GM21825 (cell line): ENCODE measurements at regions not wholly inside any gene's neighbourhood (a gene's known extent, or its start where the extent isn't known, plus 50 kb on each side); places are given as distances from the start of the nearest gene placed in this dataset.
"Not testable (repeated sequence)": the region's sequence is repeated elsewhere in the genome, so short reads cannot be mapped to it uniquely, and the experiment has no call there.

Experiments
- ATAC-seq: cut with Tn5 transposase; IDR thresholded peaks from one replicate; pipeline ENCODE4 v1.9.1; 2021; ENCODE audit warnings: mild to moderate bottlenecking, moderate library complexity; ENCODE audit not compliant: unreplicated experiment

DNA sequence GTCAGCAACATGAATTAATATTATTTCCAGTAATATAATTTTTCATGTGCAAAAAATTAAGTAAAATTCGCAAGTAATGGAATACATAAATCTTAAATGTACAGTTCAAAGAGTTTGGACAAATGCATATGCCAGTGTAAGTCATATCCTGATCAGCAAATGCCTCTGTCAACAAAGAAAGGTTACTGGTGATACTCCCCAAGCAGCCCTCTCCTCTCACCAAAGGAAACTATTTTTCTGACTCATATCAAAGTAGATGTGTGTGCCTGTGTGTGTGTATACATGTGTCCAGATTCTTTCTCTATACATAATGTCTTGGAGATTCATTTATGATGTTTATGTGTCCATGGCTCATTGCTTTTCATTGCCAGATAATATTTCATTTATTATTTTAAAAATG is 1035.0 kb downstream of the SLC16A7 start:
- no peak for ATAC-seq

DNA sequence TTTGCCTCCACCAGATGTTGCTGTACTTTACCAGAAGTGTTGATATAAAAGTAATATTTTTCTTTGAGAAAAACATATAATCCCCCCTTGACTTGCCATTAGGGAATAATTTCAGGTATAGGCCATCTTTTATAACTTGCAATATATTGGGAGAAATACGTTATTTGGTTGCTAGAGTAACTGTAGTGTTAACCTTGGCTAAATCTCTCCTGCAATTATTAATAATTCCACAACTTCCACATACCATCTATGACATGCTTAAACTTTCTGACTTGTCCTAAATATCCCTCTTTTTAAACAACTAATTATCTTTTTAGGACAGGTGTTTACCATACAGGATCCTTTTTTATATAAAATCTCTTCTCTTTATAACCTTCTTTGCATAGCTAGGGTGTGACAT is 1048.2 kb downstream of the SLC16A7 start:
- ATAC-seq = no peak

GRCh38 chr12:60666895-60667294 is 1071.1 kb downstream of the SLC16A7 start:
- ATAC-seq = no peak

- ATAC-seq = no peak
Measured at GRCh38 chr12:60672949-60673348, 1077.1 kb downstream of the SLC16A7 start.

GRCh38 chr12:60684988-60685655 is 1089.3 kb downstream of the SLC16A7 start:
- no peak for ATAC-seq

DNA sequence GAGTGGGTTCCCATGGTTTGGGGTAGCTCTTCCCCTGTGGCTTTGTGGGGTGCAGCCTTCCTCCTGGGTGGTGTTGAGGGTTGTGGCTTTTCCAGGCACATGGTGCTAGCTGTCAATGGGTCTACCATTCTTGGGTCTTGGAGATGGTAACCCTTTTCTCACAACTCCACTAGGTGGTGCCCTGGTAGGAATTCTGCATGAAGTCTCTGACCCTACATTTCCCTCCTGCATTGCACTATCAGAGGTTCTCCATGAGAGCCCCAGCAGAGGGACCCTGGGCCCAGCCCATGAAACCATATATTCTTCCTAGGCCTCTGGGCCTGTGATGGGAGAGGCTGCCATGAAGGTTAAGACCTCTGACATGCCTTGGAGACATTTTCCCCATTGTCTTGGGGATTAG is 1093.3 kb downstream of the SLC16A7 start:
- no peak for ATAC-seq

- ATAC-seq = no peak
Measured at GRCh38 chr12:60693019-60693626, 1097.3 kb downstream of the SLC16A7 start.

DNA sequence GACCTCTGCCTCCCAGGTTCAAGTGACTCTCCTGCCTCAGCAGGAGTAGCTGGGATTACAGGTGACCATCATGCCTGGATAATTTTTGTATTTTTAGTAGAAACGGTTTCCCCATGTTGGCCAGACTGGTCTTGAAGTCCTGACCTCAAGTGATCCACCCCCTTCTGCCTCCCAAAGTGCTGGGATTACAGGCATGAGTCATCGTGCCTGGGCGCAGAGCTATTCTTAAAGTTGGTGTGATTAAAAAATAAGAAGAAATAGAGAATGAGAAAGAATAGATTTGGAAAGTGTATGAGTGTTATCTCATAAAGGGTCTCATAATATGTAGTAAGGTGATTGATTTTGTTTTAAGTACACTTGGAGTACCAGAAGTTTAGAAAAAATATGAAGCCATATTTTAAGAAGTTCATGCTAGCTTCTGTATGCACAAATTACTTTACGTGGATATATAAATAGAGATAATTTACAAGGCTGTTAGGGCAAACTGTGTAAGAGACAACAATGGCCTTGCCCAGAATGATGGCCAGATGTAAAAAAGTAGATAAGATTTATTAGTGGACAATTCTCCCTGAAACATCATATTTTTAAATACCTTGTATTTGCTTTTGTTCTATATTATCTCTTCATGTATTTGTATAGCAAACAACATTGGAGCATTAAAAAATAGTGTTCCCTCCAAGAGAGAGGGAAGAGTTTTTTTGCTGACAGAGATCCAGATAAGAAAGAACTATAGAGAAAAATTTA is 1108.5 kb downstream of the SLC16A7 start:
- ATAC-seq = no peak

- no peak for ATAC-seq
Measured at GRCh38 chr12:60710246-60710645, 1114.4 kb downstream of the SLC16A7 start.

DNA sequence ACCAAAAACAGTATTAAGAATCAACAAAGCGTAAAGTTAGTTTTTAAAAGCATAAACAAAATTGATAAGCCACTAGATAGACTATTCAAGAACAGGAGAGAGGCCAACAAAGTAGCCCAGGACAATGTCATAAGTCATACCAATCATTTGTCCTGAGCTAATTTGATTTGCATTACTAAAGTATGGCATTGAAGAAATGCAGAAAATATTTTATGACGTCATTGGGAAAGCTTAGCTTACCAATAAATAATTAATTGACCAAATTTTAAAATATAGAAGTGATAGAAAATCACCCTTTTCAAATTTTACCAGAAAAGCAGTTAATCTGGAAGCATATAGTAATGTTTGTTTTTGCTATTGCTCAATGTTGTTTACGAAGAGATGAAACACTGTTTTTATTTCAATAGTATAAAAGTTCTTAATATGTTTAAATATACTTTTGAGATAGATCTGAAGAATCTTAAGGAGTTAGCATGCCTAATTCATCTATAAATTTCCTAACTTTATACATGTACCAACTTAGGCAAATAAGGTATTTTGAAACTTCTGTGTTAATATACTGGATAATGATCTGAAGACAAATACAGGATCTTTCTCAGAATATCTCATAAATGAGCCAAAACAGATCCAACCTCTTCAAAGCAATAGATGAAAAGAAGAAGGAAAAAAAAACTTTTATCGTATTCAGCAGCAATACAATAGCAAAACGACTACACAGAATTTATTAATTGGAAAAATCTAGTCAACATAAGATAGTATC is 1118.5 kb downstream of the SLC16A7 start:
- no peak for ATAC-seq

DNA sequence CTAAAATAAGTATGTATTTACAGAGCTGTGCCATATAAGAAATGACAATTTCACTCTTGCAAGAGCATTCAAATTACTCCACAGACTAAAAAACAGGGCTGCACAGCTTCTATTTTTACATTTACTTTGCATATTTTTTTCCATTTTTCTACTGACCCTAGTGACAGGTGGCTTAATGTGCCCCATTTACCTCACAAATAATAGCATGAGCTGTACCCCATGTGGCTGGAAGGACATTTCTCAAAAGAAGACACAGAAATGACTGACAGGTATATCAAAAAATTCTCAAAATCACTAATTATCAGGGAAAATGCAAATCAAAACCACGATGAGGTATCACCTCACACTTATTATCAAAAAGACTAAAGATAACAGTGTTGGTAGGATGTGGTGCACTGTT is 1128.6 kb downstream of the SLC16A7 start:
- ATAC-seq = no peak

- no peak for ATAC-seq
Measured at GRCh38 chr12:60724984-60725383, 1129.2 kb downstream of the SLC16A7 start.

- ATAC-seq = no peak
Measured at GRCh38 chr12:60752589-60752988, 1156.8 kb downstream of the SLC16A7 start.

DNA sequence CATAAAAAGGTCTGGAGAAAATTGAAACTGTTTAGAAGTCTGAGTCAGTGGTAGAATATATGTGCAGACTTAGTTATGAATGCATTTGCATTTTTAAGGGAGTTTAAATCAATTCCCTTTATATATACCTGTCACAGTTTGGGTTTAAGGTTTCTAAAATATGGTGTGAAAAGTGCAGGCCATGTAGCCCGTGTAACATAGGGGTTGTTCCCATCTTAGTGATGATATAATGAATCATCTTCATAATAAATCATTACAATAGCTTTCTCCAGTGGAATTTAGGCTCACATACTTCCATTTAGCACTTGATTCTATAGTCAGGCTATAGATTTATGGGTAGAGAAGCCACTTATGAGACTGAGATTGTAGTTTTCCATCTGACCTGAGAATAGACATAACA is 1162.4 kb downstream of the SLC16A7 start:
- no peak for ATAC-seq

DNA sequence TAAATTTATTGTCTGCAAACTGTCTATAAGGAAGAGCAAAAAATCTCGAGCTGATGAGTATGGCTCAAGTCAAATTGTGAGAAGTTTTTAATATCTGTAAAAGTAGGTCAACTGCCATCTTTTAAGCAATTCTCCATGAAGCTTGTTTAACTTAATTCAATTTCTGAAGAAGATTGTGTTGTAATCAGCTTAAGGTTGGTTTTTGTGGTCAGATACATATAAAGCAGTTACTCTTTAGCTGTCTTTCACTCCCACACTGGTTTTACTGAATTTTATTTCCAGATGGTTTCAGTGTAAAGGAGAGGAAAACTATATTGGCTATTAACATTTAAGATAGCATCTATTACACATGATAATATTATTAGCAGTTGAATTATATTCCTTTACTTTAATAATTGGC is 1165.1 kb downstream of the SLC16A7 start:
- no peak for ATAC-seq

DNA sequence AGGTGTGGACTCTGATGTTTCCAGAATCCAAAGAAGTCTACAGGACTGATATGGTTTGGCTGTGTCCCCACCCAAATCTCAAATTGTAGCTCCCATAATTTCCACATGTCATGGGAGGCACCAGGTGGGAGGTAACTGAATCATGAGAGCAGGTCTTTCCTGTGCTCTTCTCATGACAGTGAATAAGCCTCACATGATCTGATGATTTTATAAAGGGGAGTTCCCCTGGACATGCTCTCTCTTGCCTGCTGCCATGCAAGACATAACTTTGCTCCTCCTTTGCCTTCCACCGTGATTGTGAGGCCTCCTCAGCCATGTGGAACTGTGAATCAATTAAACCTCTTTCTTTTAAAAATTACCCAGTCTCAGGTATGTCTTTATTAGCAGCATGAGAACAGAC is 1205.3 kb downstream of the SLC16A7 start:
- not testable (repeated sequence) for ATAC-seq

- ATAC-seq = no peak
Measured at GRCh38 chr12:60803147-60803546, 1207.3 kb downstream of the SLC16A7 start.

DNA sequence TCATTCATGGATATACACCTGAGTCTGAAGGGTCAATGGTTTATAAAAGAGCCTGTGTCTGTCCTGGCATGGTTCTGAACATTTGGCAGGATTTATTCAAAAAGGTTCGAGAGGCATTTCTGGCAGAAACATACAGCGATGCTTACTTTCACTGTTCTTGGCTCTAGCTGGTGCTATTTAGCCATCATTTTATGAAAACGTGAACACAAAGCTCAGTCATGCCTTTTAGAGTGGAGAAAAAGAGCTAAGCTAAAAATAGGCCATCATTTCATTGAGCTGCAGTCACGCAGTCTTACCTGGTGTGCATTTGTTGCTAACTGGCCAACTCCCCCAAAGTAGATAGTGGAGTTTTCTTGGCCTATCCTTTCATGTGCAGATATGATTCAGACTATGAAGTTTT is 1209.5 kb downstream of the SLC16A7 start:
- no peak for ATAC-seq

DNA sequence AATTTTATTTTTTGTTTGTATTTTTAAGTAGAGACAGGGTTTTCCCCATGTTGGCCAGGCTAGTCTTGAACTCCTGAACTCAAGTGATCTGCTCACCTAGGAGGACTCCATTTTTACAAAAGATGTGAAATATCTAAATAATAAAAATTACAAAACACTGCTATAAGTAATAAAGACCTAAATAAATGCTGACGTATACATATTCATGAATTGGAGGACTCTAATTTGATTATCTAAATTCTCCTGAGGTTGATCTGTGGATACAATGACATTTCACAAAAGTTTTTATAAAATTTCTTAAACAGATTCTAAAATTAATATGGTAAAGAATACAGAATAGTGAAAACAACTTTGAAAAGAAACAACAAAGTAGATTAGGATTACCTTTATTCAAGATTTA is 1224.0 kb downstream of the SLC16A7 start:
- ATAC-seq = no peak

GRCh38 chr12:60822580-60822979 is 1226.8 kb downstream of the SLC16A7 start:
- ATAC-seq = no peak

DNA sequence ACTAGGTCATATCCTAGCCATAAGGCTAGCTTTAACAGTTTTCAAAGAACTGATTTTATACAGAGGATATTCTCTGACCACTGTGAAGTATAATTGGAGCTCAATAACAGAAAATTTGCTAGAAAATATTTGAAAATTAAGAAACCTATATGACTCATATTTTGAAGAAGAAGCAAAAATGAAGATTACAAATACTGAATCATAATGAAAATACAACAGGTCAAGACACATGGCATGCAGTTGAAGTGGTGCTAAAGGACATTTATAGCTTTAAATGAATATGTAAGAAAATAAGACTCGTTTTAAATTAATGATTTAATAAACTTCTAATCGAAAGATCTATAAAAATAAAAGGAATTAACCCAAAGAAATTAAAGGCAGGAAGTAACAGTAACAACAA is 1234.6 kb downstream of the SLC16A7 start:
- ATAC-seq = no peak

- ATAC-seq = no peak
Measured at GRCh38 chr12:60832290-60832689, 1236.5 kb downstream of the SLC16A7 start.
